Activated CD4-positive, CD25-positive, alpha-beta regulatory T cell treated with anti-CD3 and anti-CD28 coated beads, Interleukin-2, amount 50 U/mL, for 24 hours (primary cell): ENCODE measurements at regions not wholly inside any gene's neighbourhood (a gene's known extent, or its start where the extent isn't known, plus 50 kb on each side); places are given as distances from the start of the nearest gene placed in this dataset.
"Not testable (repeated sequence)": the region's sequence is repeated elsewhere in the genome, so short reads cannot be mapped to it uniquely, and the experiment has no call there.

Experiments
- ATAC-seq, 2 donors: fragments of 150-1000 bp; cut with Tn5 transposase; one replicate each; pipeline ENCODE4 v1.10.0; 2021; ENCODE audit warnings: mild to moderate bottlenecking in 1 of 2, moderate library complexity in 1 of 2

DNA sequence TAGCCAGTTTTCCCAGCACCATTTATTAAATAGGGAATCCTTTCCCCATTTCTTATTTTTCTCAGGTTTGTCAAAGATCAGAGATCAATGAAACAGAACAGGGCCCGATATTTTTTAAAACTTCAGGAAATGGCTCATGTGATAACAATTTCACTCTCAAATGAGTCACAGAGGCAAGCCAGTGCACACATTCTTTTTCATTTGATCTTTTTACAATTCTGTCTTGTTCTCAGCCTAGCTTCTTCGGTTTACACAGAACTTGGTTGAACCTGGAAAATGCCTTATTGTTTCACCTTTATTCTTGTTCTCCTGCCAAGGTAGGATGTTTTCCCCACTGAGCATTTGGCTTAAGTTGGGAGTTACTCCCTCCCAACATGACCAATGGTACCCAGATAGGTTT is 258.9 kb downstream of the COL12A1 start:
- ATAC-seq, result no peak

DNA sequence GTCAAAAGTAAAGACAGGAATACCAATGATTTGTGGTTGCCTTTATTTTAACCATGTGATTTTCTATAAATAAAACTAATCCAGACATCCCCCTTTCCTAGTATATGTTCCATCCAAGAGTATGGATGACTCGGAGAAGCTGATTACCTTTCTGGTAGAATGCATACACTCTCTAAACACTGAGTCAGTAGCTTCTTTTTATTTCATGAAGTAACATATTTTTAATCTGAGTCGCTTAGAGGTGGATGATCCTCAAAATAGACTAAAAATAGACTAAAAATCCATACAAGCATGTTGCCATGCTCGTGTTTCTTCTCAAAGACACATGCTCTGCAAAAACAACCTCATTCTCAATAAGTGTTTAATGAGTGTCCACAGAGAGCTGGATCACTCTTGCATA is 263.7 kb downstream of the COL12A1 start:
- ATAC-seq, result no peak

DNA sequence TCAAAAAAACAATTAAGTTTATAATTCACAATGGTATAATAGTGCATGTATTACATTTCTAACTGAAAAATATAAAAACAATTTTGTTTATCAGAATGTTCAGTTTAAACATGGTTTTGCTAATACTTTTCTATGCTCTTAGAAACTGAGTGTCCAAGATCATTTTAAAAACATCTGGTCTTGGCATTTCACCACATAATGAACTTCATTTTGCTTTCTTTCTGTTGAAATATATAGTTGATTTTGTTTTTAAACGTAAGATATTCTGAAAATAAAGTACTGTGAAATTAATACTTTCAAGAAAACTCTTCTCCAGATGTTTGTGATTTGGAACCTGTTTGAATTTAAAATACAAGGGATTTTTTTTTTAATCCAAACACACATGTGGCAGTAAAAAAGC is 264.4 kb downstream of the COL12A1 start:
- no peak for ATAC-seq

DNA sequence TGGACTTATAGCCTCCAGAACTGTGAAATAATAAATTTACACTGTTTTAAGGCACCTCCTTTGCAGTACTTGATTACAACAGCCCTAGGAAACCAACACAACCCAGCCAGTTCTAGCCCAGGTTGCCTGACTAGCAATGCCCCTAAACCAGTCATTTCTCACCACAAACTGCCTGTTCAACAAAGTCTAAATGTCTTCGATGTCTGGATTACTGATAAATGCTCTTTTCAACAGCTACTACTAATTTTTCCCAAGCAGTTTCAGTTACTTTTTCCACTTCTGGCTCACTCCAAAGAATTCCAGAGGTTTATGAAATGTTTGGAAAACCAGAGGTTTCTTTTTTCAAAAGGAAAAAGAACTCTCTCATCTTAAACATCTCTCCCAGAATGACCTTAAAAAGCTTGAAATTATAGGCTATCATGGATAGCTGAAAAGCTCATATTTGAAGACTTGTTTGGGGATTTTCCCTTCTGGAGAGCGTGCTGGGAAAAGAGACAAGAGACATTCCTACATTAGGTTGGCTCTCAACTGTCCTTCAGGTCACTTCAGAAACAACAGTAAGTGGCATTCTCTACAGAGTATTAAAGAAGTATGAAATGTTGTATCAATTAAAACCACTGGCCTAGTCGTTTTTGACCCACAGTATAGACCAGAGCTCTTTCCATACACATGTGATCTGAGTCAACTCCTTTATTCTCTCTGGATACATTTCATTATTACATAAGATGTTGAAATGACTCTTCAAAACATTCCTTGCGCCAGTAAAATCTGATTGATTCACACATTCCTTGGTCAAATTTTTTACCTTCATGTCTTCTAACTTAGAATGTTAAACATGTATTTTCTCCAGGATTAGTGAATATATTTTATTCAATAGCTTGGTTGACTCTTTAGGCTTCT is 265.9 kb downstream of the COL12A1 start:
- ATAC-seq, result no peak

DNA sequence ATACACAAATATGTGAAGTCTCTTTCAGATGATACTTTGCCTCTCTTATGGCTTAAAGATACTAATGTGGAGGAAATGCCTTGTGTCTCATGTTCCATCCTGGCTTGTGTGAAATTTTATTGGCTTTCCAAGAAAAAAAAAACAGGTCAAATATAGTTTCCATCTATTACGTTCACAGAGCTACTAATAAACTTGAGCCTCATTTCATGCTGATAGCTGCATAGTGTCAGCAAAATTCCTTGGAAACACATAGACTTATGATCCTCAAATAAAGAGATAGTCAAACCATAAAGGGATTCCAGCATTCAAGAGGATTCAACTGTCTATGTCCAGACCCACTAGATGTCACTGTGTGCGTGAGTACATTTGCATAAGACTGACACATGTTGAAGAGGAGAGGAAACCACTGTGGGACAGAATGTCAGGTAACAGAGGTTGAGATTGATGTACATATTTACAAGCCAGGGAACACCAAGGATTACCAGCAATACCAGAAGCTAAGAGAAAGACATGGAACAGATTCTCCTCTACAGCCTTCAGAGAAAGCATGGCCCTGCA is 266.6 kb downstream of the COL12A1 start:
- ATAC-seq, result no peak

DNA sequence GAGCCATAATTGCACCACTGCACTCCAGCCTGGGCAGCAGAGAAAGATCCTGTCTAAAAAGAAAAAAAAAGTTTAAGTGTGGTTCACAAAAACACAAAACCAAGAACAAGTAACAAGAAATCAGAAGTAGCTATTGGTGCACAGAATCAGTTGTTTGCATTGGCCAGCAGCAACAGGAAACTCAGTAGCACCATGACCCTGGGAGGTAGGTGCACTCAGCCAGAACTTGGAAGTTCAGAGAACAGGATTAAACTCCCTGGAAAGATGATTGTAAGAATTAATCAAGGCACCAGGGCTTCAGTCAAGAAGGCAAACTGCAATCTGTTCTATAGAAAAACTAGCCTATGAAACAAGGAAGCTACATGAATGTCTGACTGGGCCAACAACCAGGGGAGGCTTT is 267.9 kb downstream of the COL12A1 start:
- no peak for ATAC-seq

DNA sequence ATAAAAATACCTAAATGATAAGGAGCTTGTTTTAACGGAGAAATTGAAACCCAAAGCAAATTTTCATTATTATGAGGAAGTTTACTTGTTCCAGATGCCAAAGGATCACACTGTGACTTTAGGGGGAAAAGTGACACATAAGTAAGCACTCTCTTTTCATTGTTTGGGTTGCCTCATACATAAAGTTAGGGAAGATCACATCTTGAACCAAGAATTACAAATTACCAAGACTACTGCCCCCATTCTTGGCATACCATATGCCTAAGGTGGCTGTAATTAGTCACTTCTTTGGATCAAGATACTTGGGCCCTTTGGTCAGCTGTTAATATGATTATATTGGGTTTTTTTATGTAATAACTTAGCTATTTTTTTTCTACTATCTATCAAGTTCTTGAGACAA is 269.0 kb downstream of the COL12A1 start:
- no peak for ATAC-seq

DNA sequence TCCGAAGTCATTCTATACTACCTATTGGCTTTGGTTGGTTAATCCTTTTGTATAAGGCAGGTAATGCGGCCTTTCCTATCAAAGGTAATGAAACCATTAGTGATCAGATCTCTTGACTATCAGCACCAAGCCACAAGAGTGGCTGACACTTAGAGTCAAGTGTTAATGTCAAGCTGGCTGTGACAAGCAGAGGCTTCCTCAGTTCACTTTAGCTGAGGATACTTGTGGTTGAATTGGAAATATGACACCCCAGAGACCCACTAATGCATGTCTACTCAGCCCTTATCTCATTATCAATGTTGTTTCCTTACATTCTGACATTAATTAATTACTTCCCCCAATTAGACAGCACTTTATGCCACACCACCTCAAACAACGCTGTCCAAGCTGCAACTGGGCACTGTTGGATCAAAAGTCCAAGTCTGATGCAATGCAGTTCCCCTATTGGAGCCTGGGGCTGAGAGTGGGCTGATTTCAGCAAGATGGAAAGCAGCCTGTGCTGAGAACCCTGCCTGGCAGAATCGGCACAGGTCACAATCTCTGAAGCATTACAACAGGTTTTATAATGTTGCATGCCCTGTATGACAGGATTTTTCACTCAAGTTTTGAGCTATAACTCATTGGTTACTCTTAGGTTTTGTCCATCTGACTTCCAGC is 273.5 kb downstream of the COL12A1 start:
- no peak for ATAC-seq

DNA sequence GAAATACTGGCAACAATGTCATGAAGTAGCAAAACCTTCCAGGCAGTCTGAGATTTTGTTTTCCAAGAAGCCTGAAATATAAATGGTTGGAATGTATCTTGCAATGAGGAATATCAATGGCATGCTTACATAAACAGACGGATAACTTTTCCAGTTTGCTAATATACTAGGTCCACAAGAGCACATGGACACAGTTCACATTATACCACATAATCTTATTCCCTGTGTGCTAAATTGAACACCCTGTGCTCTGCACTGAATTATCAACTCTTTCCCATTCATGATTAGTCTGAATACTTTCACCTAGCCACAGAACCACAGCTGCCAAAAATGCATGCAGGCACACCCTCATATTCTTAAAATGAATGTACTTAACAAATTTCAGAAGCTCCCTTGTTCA is 274.3 kb downstream of the COL12A1 start:
- ATAC-seq, result no peak

DNA sequence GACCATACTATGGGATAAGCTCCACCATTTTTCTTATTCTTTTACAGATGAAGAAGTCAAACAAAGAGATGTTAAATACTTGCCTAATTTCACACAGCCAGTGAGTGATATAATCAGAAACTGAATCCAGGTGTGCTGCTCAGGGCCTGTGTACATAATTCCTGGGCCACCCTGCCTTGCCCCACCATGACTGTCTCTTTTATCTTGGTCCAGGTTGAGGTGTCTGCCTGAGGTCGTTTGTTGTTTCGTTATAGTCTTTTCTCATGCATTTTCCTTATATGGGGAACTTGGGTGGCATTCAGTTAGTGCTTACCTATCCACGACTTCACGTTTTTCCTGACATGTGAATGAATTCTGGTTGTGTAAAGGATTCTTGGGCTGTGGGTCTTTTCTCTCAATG is 277.6 kb downstream of the COL12A1 start:
- ATAC-seq, result no peak

DNA sequence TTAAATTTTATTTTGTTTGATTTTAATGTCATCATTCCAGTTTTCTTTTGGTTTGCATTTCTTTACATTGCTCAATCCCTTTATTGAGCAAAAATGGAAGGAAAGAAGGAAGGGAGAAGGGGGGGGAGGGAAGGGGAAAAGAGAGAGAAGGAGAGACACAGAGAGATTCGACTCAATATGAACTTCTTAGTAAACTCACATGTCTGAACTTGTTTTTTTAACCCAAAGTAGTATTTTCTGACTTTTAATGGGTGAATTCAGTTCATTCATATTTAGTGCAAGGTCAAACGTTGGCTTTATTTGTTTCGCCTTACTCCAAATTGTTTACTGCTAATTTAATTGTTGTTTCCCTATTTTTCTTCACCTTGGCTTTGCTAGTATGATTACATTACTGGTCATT is 278.6 kb downstream of the COL12A1 start:
- ATAC-seq, result no peak

DNA sequence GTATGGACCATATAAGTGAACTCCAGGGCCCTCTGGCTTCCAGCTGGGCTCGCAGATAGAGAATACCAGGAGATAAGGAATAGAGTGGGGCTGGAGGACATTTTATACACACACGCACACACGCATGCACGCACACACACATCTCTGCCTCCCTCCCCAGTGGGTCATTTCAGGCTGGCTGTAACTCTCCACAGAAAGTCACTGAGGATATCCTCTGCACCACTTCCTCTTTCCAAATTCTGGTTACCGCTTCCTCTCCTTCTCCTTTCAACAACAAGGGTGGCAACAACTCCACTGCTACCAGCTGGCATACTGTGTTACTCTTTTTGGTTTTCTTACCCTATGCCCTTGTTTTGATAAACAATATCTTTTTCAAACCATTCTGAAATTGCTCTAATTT is 280.2 kb downstream of the COL12A1 start:
- ATAC-seq, result peak in 1 of 2 donors; percentile 35

DNA sequence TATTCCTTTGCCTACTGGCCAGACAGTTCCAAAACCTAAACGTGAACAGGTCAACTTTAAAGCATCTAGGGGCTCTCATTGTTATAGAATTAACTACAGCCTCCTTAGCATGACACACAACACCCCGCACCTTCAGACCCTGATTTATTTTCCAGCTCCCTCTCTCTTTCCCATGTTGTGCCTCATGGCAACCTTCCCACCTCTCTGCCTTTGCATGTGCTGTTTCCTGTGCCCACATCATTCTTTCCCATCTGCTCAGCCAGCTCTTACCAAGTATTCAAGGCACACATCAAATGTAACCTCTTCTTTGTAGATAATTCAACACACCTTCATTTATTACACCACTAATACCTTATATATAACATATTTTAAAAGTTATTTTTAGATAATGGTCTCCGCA is 291.0 kb downstream of the COL12A1 start:
- no peak for ATAC-seq

DNA sequence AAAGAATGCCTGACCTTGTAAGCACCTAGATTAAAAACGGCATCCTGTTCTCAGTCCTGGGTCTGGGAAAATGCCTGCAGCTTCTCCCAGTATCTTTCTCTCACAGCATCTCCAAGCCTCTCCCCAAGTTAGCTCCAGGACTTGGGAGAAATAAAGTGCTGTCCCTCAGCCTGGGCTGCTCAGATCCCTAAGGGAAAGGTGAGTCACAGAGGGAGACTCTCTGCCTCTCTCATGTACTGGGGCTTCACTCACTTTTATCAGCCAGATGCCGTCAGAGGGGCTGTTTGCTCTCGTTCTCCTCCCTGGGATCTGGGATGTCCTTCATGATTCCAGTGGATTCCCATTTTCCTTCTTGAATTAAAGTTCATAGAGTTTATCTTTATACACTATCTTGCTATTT is 293.6 kb downstream of the COL12A1 start:
- ATAC-seq, result no peak

DNA sequence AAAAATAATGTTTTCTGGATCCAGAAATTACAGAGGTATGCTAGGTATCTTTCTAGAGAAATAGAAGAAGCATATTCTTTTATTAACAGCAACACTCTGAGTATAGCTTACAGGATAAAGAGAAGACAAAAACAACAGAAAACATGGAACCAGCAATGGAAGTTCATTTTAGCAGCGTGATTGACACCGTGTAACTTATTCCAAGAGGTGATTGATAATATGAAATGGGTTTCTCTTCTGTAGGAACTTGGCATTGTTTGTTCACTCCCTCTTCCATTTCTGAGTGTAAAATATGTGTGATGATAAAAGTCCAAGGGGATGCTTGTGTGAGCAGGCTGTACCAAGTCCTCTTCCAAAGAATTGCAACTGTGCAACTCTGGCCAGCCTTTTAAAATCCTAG is 303.0 kb downstream of the COL12A1 start:
- no peak for ATAC-seq

DNA sequence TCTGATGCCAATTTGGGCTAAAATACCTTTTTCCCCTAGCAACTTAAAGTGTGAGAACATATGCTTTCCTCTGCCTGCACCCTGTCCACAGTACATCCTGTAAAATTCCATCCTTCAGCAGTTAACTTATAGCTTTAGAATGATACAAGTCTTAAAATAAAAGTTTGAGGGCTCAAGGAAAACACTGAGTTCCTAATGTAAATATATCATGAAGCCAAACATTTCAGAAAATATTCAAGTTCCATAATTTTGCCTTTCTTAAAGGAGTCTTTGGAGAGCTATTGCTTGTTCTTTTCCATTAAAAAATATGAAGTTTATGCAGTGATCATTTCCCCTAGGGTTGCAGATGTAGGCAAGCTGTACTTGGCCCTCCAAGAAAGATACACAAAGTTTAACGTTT is 303.8 kb downstream of the COL12A1 start:
- ATAC-seq, result no peak

DNA sequence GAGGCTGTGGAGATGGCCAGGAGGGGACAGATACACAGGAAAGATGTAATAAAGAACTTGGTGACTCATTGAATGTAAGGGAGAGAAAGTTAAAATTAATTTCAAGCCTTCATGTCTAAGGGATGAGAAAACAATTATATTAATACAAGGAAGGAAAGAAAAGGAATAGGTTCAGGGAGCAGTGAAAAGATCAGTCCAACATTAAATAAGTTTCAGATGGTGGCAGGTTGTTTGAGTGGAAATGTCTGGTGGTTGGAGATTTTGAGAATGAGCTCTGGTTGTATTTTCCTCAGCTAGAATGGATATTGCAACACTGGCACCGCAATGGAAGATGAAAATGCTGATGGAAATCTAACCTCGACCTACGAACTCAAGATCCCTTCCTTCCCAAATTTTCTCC is 304.3 kb downstream of the COL12A1 start:
- ATAC-seq, result no peak

DNA sequence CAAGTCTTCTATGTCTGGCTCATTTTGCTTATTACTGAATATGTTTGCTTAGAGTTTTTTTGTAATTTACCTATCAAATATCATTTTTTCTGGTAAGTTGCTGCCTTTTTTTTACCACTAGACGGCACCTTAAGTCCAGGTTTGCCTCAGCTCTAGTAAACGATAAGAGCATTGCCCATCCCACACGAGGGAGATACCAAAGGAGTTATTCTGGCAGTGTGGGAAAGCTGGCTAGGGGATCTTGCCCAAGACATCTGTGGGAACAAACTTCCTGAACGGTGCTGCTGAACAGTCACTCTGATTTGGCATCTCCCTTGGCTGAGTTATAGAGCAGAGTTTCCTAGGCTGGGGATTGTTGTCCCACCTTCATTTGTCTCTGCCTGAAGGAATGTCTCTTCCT is 306.4 kb downstream of the COL12A1 start:
- ATAC-seq, result no peak

DNA sequence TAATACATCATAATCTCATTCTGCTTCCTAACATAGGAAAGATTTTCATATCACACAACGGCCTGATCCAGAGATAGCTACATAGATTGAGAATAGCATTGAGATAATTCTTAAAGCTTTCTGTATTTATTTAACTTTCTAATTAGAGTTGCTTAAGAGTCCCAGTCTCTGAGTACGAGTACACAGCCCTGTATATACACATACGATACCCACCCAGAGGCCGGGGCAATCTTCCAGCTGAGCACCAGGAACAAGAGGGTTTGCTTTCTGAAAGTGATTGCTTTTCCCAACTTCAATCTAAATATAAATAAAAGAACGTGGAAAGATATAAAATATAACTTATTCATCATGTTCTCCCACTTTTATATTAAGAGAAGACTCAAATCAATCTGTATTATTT is 313.8 kb downstream of the COL12A1 start:
- no peak for ATAC-seq

DNA sequence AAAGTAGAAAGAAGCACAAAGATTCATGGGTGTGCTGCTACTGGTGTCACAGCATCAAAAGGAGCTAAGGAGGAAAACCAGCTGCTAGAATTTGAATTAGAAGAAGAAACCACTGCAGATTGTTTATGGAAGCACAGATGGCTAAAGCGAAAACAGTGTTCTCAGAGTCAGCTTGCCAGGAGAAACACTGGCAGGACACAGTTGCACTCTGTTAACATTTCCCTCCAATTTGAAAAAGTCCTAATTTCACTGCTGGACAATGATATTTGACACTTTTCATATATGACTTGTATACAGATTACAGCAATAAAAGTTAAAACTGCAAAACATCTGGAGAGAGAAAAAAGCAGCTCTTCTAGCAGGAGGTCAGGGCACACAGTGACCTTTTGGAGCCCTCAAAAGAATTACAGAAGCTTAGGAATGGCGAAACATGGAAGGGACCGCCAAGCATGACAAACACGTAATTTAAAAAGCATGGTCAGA is 314.5 kb downstream of the COL12A1 start:
- ATAC-seq, result no peak

DNA sequence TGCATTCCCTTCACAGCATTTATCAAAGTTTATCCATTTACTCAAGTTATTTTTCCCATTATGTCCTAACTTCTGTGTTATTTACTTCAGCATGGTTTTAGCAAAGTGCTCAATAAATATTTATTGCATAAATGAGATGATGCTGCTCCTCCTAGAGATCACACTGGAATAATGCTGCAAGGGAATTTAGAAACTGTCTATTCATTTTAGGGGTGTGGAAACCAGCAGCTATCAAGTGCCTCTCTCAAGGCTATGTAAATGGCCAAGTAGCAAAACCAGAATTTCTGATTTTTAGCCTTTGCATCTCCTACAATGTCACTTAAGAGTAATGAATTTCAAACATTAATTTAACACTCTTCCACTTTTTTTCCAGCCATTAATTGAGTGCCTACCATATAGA is 316.2 kb downstream of the COL12A1 start:
- no peak for ATAC-seq

DNA sequence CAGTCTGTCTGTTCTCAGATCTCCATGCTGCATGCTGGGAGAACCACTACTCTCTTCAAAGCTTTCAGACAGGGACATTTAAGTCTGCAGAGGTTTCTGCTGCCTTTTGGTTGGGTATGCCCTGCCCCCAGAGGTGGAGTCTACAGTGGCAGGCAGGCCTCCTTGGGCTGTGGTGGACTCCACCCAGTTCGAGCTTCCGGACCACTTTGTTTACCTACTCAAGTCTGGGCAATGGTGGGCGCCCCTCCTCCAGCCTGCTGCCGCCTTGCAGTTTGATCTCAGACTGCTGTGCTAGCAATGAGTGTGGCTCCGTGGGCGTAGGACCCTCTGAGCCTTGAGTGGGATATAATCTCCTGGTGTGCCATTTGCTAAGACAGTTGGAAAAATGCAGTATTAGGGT is 317.1 kb downstream of the COL12A1 start:
- not testable (repeated sequence) for ATAC-seq

DNA sequence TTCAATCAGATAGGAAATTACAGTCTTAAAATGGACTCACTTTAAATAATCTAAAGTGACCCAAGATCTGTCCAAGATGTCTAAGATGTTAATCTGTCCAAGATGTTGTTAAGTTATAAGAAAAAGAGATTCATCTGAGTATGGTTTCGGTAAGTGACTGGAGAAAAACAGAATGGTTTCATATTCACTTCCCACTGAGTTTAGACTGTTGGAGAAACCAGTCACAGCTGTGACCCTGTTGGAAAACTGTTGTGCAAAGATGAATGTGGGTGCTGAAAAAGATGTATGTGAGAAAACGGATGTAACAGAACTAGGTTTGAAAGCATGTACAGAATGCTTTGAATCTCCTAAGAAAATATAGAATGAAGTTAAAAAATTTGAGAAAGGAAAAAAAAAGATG is 325.9 kb downstream of the COL12A1 start:
- ATAC-seq, result no peak

DNA sequence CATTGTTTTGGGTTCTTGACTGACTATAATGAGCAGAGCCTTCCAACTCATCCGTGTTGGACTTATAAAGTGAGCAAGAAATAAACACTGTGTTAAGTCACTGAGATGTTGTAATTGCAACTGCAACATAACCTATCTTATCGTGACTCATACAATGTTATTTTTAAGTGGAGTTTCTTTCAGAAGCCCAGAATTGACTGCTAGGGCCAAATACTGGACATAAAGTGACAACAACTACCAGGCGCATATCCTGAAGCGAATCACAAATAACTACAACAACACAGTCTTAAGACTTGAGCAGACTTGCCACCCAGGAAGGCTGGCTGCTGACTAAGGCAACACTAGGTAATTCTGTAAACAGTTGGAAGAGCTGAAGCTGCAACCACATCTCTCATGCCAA is 326.6 kb downstream of the COL12A1 start:
- no peak for ATAC-seq
